Right kidney (tissue), 1 donor: ENCODE measurements at regions not wholly inside any gene's neighbourhood (a gene's known extent, or its start where the extent isn't known, plus 50 kb on each side); places are given as distances from the start of the nearest gene placed in this dataset.
"Not testable (repeated sequence)": the region's sequence is repeated elsewhere in the genome, so short reads cannot be mapped to it uniquely, and the experiment has no call there.

Experiments used
- DNase-seq: peaks from one replicate; pipeline ENCODE4 v3.0.0-alpha.2; 2016

- no peak for DNase-seq
These were observed 1605.7 kb upstream of the FLRT2 start for GRCh38 chr14:83924259-83924658.

DNA sequence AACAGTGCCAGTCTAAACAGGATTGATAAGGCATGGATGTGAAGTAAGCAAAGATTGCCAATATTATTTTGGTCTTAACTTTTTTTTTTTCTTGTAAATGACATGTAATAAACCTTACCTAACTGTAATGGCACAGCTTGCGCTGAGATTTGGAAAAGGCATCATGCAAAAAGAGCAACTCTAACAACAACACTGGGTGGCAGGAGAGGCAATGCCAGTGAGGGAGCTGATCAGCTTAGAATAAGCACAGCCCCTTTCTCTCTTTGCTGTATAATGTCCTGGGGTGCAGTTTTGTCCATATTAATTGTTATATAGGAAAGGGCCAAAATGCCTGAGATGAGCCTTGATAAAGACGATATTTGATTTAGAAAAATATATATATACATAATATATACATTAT is 1589.7 kb upstream of the FLRT2 start:
- no peak for DNase-seq

- no peak for DNase-seq
These were observed 1571.6 kb upstream of the FLRT2 start for GRCh38 chr14:83958359-83958758.

DNA sequence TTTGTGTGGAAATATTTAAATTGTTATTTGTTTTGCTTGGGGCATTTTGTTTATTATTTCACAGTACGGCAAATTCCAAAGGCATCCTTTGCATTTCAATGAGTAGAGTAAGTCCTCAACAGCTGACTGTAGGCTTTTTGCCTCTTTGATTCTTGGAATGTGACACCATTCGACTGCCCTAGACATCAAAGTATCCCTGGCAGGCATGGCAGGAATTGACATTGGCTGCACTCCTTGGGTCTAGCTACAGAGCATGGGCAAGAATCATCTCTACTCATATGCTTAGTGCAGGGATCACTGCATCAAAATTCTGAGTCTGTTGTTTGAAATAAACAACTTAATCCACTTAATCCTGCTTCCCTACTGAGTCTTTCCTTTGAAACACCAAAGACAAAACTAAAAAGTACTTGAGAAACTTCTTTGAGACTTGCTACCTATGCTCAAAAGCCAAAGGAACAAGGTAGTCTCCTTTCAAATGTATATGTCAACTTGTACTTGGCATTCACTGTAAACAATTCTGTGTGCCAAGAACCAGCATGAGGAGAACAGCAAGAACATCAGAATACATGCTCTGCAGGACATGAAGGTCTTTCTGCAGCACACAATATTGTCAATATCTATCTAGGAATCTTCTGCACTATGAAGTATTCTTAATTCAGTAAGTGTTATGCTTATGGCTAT is 1569.0 kb upstream of the FLRT2 start:
- no peak for DNase-seq

- DNase-seq, result no peak
These were observed 1559.9 kb upstream of the FLRT2 start for GRCh38 chr14:83969998-83970397.

- no peak for DNase-seq
These were observed 1557.3 kb upstream of the FLRT2 start for GRCh38 chr14:83972631-83973030.

DNA sequence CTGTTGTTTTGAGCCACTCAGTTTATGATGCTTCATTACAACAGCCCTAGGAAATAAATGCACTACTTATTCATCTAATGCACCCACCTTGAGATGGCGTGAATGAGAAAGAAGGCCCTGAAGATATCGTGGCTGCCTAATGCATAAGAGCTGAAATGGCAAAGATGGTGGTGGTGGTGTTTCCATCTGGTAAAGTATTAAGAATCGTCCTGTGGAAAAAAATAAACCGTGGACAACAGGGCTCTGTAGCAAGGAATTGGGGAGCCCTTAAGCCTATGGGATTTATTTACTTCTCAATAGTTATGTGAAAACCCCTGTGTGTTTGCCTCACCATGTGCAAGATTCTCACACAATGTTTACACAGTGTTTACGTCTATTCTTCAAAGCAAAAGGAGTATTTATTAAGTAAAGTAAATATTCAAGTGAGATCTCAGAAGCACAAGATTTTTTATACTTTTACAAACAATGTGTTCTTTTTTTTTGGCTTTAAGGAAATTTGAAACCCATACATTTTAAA is 1555.2 kb upstream of the FLRT2 start:
- no peak for DNase-seq

DNA sequence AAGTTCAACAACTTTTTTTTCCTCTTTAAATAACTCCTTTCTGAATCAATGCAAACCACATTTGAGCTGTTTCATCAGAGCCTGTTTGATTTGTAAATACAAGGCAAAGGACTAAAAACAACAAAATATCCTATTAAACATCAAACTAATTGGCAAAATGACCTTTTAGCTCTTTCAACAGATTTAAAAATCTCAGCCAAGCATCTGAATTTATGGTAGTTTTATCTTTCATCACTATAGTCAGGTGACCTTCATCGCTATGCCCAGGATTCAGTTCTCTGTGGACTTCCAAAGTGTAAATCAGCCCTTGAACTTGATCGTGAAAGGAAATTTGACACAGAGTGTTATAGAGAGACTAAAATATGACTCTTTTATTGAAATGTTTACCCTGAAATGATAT is 1554.5 kb upstream of the FLRT2 start:
- peak; percentile 9 for DNase-seq

DNA sequence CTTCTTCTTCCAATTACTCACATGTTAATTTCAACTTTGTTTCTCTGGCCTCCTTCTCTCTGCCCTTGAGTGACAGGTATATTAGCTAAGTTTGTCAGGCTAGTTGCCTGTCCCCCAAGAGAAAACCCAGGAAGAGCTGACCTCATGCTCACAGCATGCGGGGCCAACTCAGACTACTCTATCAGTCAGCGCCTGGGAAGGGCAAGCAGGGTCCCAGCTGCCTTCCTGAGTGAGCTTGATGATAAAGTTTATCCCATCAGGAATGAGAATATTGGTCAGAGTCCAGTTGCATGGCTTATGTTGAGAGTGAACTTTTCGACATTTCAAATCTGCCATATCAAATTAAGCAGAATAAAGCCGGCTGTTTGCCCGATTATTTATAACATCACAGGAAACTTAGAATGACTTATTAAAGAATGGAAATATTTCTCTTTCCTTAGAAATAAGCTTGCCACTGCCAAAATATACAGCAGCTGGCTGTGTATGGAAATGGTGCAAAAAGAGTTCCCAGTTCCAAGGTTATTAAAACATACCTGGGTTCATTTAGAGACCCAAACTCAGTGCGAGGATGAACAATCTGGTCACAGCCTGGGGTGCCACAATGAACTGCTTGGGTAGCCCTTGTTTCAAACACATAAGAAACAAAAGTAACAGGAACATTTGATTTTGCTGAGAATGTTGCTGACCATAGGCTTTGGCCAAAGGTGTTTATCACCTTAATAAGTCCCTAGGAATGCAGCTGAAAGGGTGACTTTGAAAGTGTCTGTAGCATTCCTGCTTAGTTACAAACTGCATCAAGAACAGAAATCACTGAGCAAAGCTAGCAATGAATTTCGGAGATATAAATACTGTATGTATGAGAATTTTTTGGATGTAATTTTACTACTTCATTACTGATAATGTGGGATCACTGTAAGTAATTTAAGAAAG is 1553.8 kb upstream of the FLRT2 start:
- DNase-seq, result peak; percentile 35

GRCh38 chr14:83977583-83977982 is 1552.4 kb upstream of the FLRT2 start:
- DNase-seq, result no peak

- DNase-seq, result not testable (repeated sequence)
These were observed 1548.2 kb upstream of the FLRT2 start for GRCh38 chr14:83981676-83982258.

- no peak for DNase-seq
These were observed 1541.7 kb upstream of the FLRT2 start for GRCh38 chr14:83988275-83988674.

DNA sequence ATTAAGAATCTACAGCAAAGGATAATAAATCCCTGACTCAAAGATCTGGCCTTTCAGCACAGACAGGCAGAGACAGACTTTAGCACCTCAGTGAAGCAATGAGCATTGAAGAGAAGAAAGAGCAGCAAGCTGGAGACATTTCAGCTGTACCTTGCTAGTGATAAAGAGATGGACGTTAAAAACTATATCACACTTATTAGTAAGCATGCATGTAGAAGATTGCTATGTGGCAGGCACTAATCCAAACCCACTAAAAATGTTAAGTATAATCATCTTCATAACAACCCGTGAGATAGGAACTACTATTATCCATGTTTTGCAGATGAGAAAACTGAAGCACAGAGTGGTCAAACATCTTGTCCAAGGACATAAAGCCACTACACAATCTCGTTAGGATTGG is 1538.3 kb upstream of the FLRT2 start:
- no peak for DNase-seq

DNA sequence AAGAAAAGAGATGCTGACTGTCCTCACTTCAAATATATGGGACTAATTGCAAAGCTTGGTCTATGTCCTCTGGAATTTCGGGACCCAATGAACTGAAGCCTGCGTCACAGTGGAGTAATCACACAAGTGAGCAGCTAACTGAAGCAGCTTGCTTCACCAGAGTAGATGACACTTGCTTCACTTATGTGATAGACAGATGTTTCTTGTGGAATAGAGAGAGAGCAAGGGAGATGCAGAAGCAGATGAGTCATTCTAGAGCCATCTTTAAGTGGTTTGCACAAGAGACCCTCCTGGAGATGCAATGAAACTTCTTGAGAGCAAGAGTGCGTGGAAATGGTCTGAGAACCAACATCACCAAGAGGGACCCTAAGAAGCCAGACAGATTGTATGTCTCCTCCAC is 1537.1 kb upstream of the FLRT2 start:
- DNase-seq, result no peak

DNA sequence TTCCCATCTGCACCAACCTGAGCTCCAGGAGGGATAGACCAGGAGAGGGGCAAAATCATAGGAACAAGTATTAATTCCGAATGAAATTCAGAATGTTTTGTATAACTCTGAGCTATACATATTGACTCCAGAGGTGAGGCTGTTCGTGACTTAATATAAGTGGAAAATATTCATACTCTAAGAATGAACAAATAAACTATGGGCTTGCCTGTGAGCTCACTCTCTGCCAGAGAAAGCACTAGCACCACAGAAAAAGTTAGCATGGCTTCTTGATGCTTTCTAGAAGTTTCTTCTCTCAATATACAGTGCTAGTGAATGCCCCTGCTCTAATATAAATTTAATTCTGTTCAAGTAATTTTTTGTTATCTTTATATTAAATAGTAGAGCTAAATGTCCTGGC is 1536.4 kb upstream of the FLRT2 start:
- DNase-seq, result no peak

DNA sequence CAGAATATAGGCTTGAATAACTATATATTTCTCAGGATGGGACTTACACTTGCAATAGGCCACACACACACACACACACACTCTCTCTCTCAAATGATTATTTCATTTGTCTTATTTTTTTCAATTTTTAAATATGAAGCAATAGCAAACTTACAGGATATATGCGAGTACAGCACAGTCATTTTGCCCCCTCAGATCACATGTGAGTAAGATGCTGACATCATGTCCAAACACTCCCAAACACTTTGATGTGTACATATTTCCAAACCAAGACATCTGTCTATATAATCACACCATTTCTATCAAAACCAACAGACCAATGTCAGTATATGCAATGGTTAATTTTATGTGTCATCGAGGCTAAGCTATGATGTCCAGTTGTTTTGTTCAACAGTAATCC is 1535.9 kb upstream of the FLRT2 start:
- DNase-seq, result no peak

- no peak for DNase-seq
These were observed 1528.9 kb upstream of the FLRT2 start for GRCh38 chr14:84001023-84001422.

GRCh38 chr14:84003346-84003745 is 1526.6 kb upstream of the FLRT2 start:
- no peak for DNase-seq

- no peak for DNase-seq
These were observed 1523.2 kb upstream of the FLRT2 start for GRCh38 chr14:84006643-84007155.

DNA sequence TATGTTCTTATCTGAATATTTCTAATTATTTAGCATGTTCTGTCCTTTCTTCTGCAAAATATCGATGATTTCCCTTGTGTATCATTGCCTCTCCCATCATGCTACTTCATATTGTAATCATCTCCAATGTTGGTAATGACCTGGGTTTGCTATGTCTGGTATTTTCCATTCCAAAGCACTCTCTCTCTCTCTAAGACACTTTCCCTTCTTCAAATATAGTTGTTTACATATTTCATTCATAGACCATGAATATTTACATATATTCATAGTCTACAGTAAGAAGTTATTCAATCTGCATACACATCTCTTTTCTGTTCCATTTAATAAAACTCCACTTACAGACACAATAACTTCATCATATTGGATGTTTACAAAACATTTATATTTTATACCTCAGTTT is 1516.5 kb upstream of the FLRT2 start:
- no peak for DNase-seq

- DNase-seq, result no peak
These were observed 1512.4 kb upstream of the FLRT2 start for GRCh38 chr14:84017495-84017894.

- no peak for DNase-seq
These were observed 1508.5 kb upstream of the FLRT2 start for GRCh38 chr14:84021433-84021832.

GRCh38 chr14:84024231-84024820 is 1505.6 kb upstream of the FLRT2 start:
- no peak for DNase-seq
